ENCODE measurements at regions not wholly inside any gene's neighbourhood (a gene's known extent, or its start where the extent isn't known, plus 50 kb on each side); places are given as distances from the start of the nearest gene placed in this dataset.
"Not testable (repeated sequence)": the region's sequence is repeated elsewhere in the genome, so short reads cannot be mapped to it uniquely, and the experiment has no call there.

- TF ChIP-seq CTCF (conservative IDR thresholded peaks at IDR 0.05; ENCODE audit: low read length); EZH2phosphoT487 (IDR thresholded peaks at IDR 0.05; ENCODE audit: borderline replicate concordance, low read depth, low read length): not testable (repeated sequence)
Measured at GRCh38 chr7:3144776-3145125, 101.1 kb upstream of the CARD11 start.
